Adipocyte (in vitro differentiated cells): ENCODE measurements at regions not wholly inside any gene's neighbourhood (a gene's known extent, or its start where the extent isn't known, plus 50 kb on each side); places are given as distances from the start of the nearest gene placed in this dataset.

Experiments
- DNase-seq: peaks from one replicate; pipeline ENCODE4 v3.0.0-alpha.2; 2015; ENCODE audit warnings: low read depth
- H3K27me3 ChIP-seq: replicated peaks from 2 replicates; pipeline ENCODE4 v1.7.0; 2013; ENCODE audit warnings: mild to moderate bottlenecking, low read length, moderate library complexity; ENCODE audit not compliant: control insufficient read depth, insufficient read depth
- H3K36me3 ChIP-seq: 2 replicates; pipeline ENCODE4 v1.7.0; 2013; ENCODE audit warnings: low read length, mild to moderate bottlenecking, moderate library complexity; ENCODE audit not compliant: control insufficient read depth, insufficient read depth, severe bottlenecking
- H3K4me1 ChIP-seq: 2 replicates; pipeline ENCODE4 v1.7.0; 2013; ENCODE audit warnings: mild to moderate bottlenecking, low read length, moderate library complexity; ENCODE audit not compliant: control insufficient read depth, insufficient read depth
- H3K4me3 ChIP-seq: 2 replicates; pipeline ENCODE4 v1.7.0; 2013; ENCODE audit warnings: mild to moderate bottlenecking, low read length, moderate library complexity
- H3K9ac ChIP-seq: 2 replicates; pipeline ENCODE4 v1.7.0; 2013; ENCODE audit warnings: mild to moderate bottlenecking, low read length, moderate library complexity
- H3K9me3 ChIP-seq: 2 replicates; pipeline ENCODE4 v1.7.0; 2013; ENCODE audit warnings: mild to moderate bottlenecking, low read length, moderate library complexity; ENCODE audit not compliant: control insufficient read depth

GRCh38 chr2:196431076-196431475 lies 208.4 kb upstream of the CCDC150 start:
- no peak for DNase-seq
- no peaks in the 10 kb centered on the region for H3K4me1 ChIP-seq
- H3K4me3 ChIP-seq, result no peak overlapping the region
- H3K9me3 ChIP-seq, result no peaks in the 10 kb centered on the region
- H3K27me3 ChIP-seq, result no peaks in the 10 kb centered on the region
- H3K36me3 ChIP-seq, result no peaks in the 10 kb centered on the region
- H3K9ac ChIP-seq, result no peak overlapping the region

DNA sequence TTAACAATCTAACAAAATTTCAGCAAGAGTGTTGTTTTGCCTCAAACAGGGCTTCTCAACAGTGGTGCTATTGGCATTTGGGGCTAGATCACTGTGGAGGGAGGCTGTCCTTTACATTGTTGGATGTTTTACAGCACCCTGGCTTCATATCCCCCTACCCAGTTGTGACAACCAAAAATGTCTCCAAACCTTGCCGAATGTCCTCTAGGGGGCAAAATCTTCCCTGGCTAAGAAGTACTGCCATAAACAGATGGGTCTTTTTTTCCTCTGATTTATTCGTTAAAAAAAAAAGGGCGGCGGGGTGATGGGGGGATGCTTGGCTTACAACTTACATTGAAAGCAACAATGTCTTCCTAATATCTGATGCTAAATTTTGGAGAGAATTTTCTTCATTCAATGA lies 207.6 kb upstream of the CCDC150 start:
- peak; percentile 38 for DNase-seq

GRCh38 chr2:196433116-196433515 lies 206.4 kb upstream of the CCDC150 start:
- Histone ChIP-seq H3K4me3 (no peak overlapping the region), H3K36me3 (no peaks in the 10 kb centered on the region), H3K27me3 (no peaks in the 10 kb centered on the region), H3K4me1 (no peaks in the 10 kb centered on the region), H3K9ac (no peak overlapping the region), H3K9me3 (no peaks in the 10 kb centered on the region)
- no peak for DNase-seq

More for the DNA sequence above, 207.6 kb upstream of the CCDC150 start:
- H3K4me3 ChIP-seq, result no peak overlapping the region
- H3K36me3 ChIP-seq, result no peaks in the 10 kb centered on the region
- no peaks in the 10 kb centered on the region for H3K9me3 ChIP-seq
- H3K27me3 ChIP-seq, result no peaks in the 10 kb centered on the region
- no peaks in the 10 kb centered on the region for H3K4me1 ChIP-seq
- no peak overlapping the region for H3K9ac ChIP-seq

DNA sequence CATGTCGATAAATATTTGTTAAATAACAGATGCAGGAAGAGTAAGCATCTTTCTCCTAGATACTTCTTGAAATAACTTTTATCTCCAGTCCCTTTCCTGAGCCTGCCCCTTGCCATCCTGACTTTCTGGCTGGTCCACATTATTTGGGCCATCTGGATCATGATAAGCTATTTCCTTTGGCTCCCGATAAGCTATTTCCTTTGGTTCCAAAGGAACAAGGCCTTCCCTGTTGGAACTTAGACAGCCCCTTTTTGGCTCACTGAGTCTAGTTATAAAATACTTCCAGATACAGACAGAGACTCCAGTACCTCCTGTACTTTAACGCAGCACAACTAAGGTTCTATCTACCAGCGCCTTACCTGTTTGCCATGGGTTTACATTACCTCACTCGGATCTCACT lies 205.3 kb upstream of the CCDC150 start:
- Histone ChIP-seq H3K4me3 (no peak overlapping the region), H3K27me3 (no peaks in the 10 kb centered on the region), H3K4me1 (no peaks in the 10 kb centered on the region), H3K9ac (no peak overlapping the region), H3K36me3 (no peaks in the 10 kb centered on the region), H3K9me3 (no peaks in the 10 kb centered on the region)
- DNase-seq, result no peak

GRCh38 chr2:196435189-196435588 lies 204.3 kb upstream of the CCDC150 start:
- no peaks in the 10 kb centered on the region for H3K9me3 ChIP-seq

DNA sequence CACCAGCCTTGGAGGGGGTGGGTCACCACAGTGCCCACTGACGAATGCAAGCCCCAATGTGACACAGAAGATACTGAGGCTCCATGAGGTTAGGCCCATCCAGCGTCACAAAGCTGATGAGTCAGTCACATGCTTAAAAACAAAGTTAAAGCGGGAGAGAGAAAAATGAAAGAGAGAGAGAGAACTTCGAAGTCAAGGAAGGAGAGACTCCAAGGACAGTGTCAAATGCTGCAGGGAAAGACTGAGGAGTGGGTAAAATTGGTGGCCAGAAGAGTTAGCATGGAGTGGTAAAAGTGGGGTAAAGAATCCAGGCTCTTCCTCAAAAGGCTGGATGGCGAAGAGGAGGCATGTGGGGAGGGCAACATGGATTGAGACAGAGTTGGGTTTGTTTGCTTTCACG lies 201.9 kb upstream of the CCDC150 start:
- no peak overlapping the region for H3K9ac ChIP-seq
- no peaks in the 10 kb centered on the region for H3K36me3 ChIP-seq
- H3K4me3 ChIP-seq, result no peak overlapping the region
- H3K9me3 ChIP-seq, result no peaks in the 10 kb centered on the region
- no peaks in the 10 kb centered on the region for H3K27me3 ChIP-seq
- no peaks in the 10 kb centered on the region for H3K4me1 ChIP-seq
- no peak for DNase-seq

More at GRCh38 chr2:196435189-196435588, 204.3 kb upstream of the CCDC150 start:
- Histone ChIP-seq H3K27me3 (no peaks in the 10 kb centered on the region), H3K36me3 (no peaks in the 10 kb centered on the region), H3K9ac (no peak overlapping the region), H3K4me3 (no peak overlapping the region), H3K4me1 (no peaks in the 10 kb centered on the region)
- peak; percentile 46 for DNase-seq

DNA sequence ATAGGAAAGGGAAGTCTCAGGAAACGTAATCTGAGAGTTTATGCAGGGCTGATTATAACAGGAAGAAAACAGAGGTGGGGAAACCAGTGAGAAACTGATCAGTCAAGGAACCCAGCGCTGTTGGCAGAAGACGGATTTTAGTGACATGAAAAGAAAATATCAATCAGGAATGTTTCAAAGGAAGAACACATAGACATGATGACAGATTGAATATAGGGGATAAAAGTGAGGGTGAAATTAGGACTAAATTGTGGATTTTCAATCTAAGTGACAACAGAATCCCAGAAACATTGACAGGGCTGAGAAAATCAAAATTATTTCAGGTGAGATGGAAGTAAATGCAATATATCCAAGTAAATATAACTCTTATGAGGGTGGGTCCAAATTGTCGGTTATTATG lies 199.8 kb upstream of the CCDC150 start:
- H3K9ac ChIP-seq, result no peak overlapping the region
- no peaks in the 10 kb centered on the region for H3K36me3 ChIP-seq
- no peaks in the 10 kb centered on the region for H3K4me1 ChIP-seq
- H3K27me3 ChIP-seq, result no peaks in the 10 kb centered on the region
- no peak overlapping the region for H3K4me3 ChIP-seq
- no peak for DNase-seq
- H3K9me3 ChIP-seq, result no peaks in the 10 kb centered on the region

- Histone ChIP-seq H3K9me3 (no peaks in the 10 kb centered on the region), H3K36me3 (no peaks in the 10 kb centered on the region), H3K4me3 (no peak overlapping the region), H3K27me3 (no peaks in the 10 kb centered on the region), H3K4me1 (no peaks in the 10 kb centered on the region), H3K9ac (no peak overlapping the region)
- DNase-seq, result peak; percentile 34
These were observed 199.1 kb upstream of the CCDC150 start for GRCh38 chr2:196440413-196440812.

- H3K36me3 ChIP-seq, result no peaks in the 10 kb centered on the region
- no peaks in the 10 kb centered on the region for H3K4me1 ChIP-seq
- no peaks in the 10 kb centered on the region for H3K9me3 ChIP-seq
- no peaks in the 10 kb centered on the region for H3K27me3 ChIP-seq
- H3K9ac ChIP-seq, result no peak overlapping the region
- no peak for DNase-seq
- H3K4me3 ChIP-seq, result no peak overlapping the region
These were observed 198.0 kb upstream of the CCDC150 start for GRCh38 chr2:196441527-196441926.

GRCh38 chr2:196442211-196442610 lies 197.3 kb upstream of the CCDC150 start:
- peak; percentile 44 for DNase-seq
- H3K9ac ChIP-seq, result no peak overlapping the region
- H3K36me3 ChIP-seq, result no peaks in the 10 kb centered on the region
- H3K4me1 ChIP-seq, result no peaks in the 10 kb centered on the region
- no peaks in the 10 kb centered on the region for H3K9me3 ChIP-seq
- H3K4me3 ChIP-seq, result no peak overlapping the region
- H3K27me3 ChIP-seq, result no peaks in the 10 kb centered on the region

GRCh38 chr2:196444442-196444841 lies 195.1 kb upstream of the CCDC150 start:
- no peaks in the 10 kb centered on the region for H3K27me3 ChIP-seq
- no peak overlapping the region for H3K4me3 ChIP-seq
- H3K4me1 ChIP-seq, result no peaks in the 10 kb centered on the region
- H3K9me3 ChIP-seq, result no peaks in the 10 kb centered on the region
- H3K9ac ChIP-seq, result no peak overlapping the region
- DNase-seq, result no peak
- no peaks in the 10 kb centered on the region for H3K36me3 ChIP-seq

- Histone ChIP-seq H3K4me3 (no peak overlapping the region), H3K9ac (no peak overlapping the region), H3K9me3 (no peaks in the 10 kb centered on the region), H3K36me3 (no peaks in the 10 kb centered on the region), H3K27me3 (no peaks in the 10 kb centered on the region), H3K4me1 (no peaks in the 10 kb centered on the region)
- no peak for DNase-seq
These were observed 193.5 kb upstream of the CCDC150 start for GRCh38 chr2:196445991-196446390.
